ENCODE measurements at regions not wholly inside any gene's neighbourhood (a gene's known extent, or its start where the extent isn't known, plus 50 kb on each side); places are given as distances from the start of the nearest gene placed in this dataset.
"Not testable (repeated sequence)": the region's sequence is repeated elsewhere in the genome, so short reads cannot be mapped to it uniquely, and the experiment has no call there.

GRCh38 chr13:107608736-107609135 is 606.6 kb downstream of the LIG4 start:
- no peak overlapping the region for H3K4me3 Mint-ChIP-seq
- no peak for TF ChIP-seq CTCF (IDR thresholded peaks at IDR 0.05; ENCODE audit: unreplicated experiment)
- H3K4me1 Mint-ChIP-seq: no peaks in the 10 kb centered on the region
- no peak for DNase-seq (ENCODE audit: low spot score in 2 of 2, unreplicated experiment in 2 of 2)
- peaks cover 3% of the 10 kb centered on the region for H3K27me3 Mint-ChIP-seq (ENCODE audit: low read depth)
- no peak overlapping the region for H3K27ac Mint-ChIP-seq
- H3K9me3 Mint-ChIP-seq: no peaks in the 10 kb centered on the region
- no peaks in the 10 kb centered on the region for H3K36me3 Mint-ChIP-seq

- no peak for TF ChIP-seq CTCF (IDR thresholded peaks at IDR 0.05; ENCODE audit: unreplicated experiment)
- no peak for DNase-seq (ENCODE audit: low spot score in 2 of 2, unreplicated experiment in 2 of 2)
- H3K4me3 Mint-ChIP-seq: no peak overlapping the region
Measured at GRCh38 chr13:107600971-107601370, 614.4 kb downstream of the LIG4 start.

GRCh38 chr13:107596306-107596705 is 619.0 kb downstream of the LIG4 start:
- H3K4me1 Mint-ChIP-seq; H3K4me3 Mint-ChIP-seq; H3K9me3 Mint-ChIP-seq; H3K27me3 Mint-ChIP-seq (ENCODE audit: low read depth); H3K27ac Mint-ChIP-seq; DNase-seq (ENCODE audit: low spot score in 2 of 2, unreplicated experiment in 2 of 2); H3K36me3 Mint-ChIP-seq: not testable (repeated sequence)

More at GRCh38 chr13:107600971-107601370, 614.4 kb downstream of the LIG4 start:
- no peaks in the 10 kb centered on the region for H3K27me3 Mint-ChIP-seq (ENCODE audit: low read depth)
- no peaks in the 10 kb centered on the region for H3K4me1 Mint-ChIP-seq
- no peak overlapping the region for H3K27ac Mint-ChIP-seq
- H3K36me3 Mint-ChIP-seq: no peaks in the 10 kb centered on the region
- H3K9me3 Mint-ChIP-seq: no peaks in the 10 kb centered on the region

- Mint-ChIP-seq H3K4me1 (no peaks in the 10 kb centered on the region), H3K9me3 (no peaks in the 10 kb centered on the region), H3K4me3 (no peak overlapping the region), H3K27ac (no peak overlapping the region), H3K36me3 (no peaks in the 10 kb centered on the region), H3K27me3 (ENCODE audit: low read depth) (peaks cover 4% of the 10 kb centered on the region)
- no peak for DNase-seq (ENCODE audit: low spot score in 2 of 2, unreplicated experiment in 2 of 2)
- no peak for TF ChIP-seq CTCF (IDR thresholded peaks at IDR 0.05; ENCODE audit: unreplicated experiment)
Measured at GRCh38 chr13:107590556-107590955, 624.8 kb downstream of the LIG4 start.

GRCh38 chr13:107587681-107588080 is 627.7 kb downstream of the LIG4 start:
- no peak for TF ChIP-seq CTCF (IDR thresholded peaks at IDR 0.05; ENCODE audit: unreplicated experiment)
- Mint-ChIP-seq H3K9me3 (no peaks in the 10 kb centered on the region), H3K27ac (no peak overlapping the region), H3K36me3 (no peaks in the 10 kb centered on the region), H3K4me3 (no peak overlapping the region), H3K27me3 (ENCODE audit: low read depth) (peaks cover 2% of the 10 kb centered on the region), H3K4me1 (no peaks in the 10 kb centered on the region)
- no peak for DNase-seq (ENCODE audit: low spot score in 2 of 2, unreplicated experiment in 2 of 2)

- no peaks in the 10 kb centered on the region for H3K4me1 Mint-ChIP-seq
- TF ChIP-seq CTCF (IDR thresholded peaks at IDR 0.05; ENCODE audit: unreplicated experiment): no peak
- H3K36me3 Mint-ChIP-seq: no peaks in the 10 kb centered on the region
- no peak overlapping the region for H3K4me3 Mint-ChIP-seq
- H3K27ac Mint-ChIP-seq: no peak overlapping the region
- H3K27me3 Mint-ChIP-seq (ENCODE audit: low read depth): peaks cover 2% of the 10 kb centered on the region
- no peaks in the 10 kb centered on the region for H3K9me3 Mint-ChIP-seq
- DNase-seq (ENCODE audit: low spot score in 2 of 2, unreplicated experiment in 2 of 2): no peak
Measured at GRCh38 chr13:107586216-107586615, 629.1 kb downstream of the LIG4 start.
